ENCODE measurements at regions not wholly inside any gene's neighbourhood (a gene's known extent, or its start where the extent isn't known, plus 50 kb on each side); places are given as distances from the start of the nearest gene placed in this dataset.
"Not testable (repeated sequence)": the region's sequence is repeated elsewhere in the genome, so short reads cannot be mapped to it uniquely, and the experiment has no call there.

DNA sequence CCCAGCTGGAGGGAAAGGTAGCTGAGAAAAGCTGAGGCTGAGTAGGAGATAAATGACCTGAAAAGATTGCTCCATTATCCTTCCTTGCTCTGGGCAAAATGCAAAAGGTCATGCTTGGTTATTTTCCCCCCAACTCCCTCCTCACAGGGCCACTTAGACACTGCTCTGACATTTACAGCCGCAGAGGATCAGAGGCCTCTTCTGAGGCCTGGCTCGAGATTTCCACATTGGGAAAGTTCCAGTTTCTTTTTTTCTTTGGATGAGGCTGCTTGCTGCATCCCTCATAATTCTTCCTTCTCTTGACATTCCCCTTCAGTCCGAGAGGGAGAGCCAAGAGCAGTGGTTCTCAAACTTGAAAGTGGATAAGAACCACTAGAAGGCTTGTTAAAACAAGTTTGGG lies 60.1 kb upstream of the HSPA9 start:
- TF ChIP-seq, protein P1, sequence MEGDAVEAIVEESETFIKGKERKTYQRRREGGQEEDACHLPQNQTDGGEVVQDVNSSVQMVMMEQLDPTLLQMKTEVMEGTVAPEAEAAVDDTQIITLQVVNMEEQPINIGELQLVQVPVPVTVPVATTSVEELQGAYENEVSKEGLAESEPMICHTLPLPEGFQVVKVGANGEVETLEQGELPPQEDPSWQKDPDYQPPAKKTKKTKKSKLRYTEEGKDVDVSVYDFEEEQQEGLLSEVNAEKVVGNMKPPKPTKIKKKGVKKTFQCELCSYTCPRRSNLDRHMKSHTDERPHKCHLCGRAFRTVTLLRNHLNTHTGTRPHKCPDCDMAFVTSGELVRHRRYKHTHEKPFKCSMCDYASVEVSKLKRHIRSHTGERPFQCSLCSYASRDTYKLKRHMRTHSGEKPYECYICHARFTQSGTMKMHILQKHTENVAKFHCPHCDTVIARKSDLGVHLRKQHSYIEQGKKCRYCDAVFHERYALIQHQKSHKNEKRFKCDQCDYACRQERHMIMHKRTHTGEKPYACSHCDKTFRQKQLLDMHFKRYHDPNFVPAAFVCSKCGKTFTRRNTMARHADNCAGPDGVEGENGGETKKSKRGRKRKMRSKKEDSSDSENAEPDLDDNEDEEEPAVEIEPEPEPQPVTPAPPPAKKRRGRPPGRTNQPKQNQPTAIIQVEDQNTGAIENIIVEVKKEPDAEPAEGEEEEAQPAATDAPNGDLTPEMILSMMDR (IDR thresholded peaks at IDR 0.05; ENCODE audit: insufficient read depth, low read length, missing control alignments) = no peak
- CTCF ChIA-PET = interaction anchor here (1.5 to 2.2 kb wide), 2 partner anchors 14 to 55 kb away, joined by 3 to 6 read pairs; no protein-coding TSS in a partner anchor
- no peak for DNase-seq (ENCODE audit: low read depth, low spot score)
- POLR2A ChIA-PET = no interaction called here
- no peak overlapping the region for H3K4me3 ChIP-seq (ENCODE audit: low read depth, low read length)

DNA sequence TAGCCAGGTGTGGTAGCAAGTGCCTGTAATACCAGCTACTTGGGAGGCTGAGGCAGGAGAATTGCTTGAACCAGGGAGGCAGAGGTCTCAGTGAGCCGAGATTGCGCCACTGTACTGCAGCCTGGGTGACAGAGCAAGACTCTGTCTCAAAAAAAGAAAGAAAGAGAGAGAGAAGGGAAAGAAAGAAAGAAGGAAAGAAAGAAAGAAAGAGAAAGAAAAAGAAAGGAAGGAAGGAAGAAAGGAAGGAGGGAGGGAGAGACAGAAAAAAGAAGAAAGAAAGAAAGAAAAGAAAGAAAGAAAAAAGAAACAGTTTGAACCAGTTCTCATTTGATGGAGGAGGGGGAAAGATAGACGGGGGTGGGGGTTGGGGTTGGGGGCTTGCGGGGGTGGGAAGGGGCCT lies 59.6 kb upstream of the HSPA9 start:
- H3K4me3 ChIP-seq (ENCODE audit: low read depth, low read length); DNase-seq (ENCODE audit: low read depth, low spot score); POLR2A ChIA-PET: not testable (repeated sequence)
- CTCF ChIA-PET = interaction anchor here (1.5 to 2.2 kb wide), 2 partner anchors 15 to 54 kb away, joined by 3 to 6 read pairs; no protein-coding TSS in a partner anchor

DNA sequence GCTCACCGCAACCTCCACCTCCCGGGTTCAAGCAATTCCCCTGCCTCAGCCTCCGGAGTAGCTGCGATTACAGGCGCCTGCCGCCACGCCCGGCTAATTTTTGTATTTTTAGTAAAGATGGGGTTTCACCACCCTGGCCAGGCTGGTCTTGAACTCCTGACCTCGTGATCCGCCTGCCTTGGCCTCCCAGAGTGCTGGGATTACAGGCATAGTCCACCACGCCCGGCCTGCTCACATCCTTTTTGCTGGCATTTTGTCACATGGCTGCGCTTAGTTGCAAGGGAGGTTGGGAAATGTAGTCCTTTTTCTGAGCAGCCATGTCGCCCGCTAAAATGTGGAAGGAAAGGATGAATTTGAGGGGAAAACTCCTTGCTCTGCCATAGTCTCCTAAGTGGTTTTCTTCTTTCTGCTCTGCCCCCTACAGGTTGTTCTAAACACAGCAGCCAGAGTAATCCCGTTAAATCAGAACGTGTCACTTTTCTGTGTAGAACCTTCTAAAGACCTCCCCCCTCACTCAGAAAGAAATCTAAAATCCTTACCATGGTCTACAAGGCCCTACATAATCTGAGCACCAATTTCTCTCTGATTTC lies 57.8 kb upstream of the HSPA9 start:
- TF ChIP-seq, protein P1 (IDR thresholded peaks at IDR 0.05; ENCODE audit: insufficient read depth, low read length, missing control alignments) = no peak
- ChIA-PET CTCF (interaction anchor here (1.0 to 2.2 kb wide), 2 partner anchors 15 to 17 kb away, joined by 4 to 6 read pairs; no protein-coding TSS in a partner anchor), POLR2A (no interaction called here)
- H3K4me3 ChIP-seq (ENCODE audit: low read depth, low read length) = no peak overlapping the region
- DNase-seq (ENCODE audit: low read depth, low spot score) = no peak

DNA sequence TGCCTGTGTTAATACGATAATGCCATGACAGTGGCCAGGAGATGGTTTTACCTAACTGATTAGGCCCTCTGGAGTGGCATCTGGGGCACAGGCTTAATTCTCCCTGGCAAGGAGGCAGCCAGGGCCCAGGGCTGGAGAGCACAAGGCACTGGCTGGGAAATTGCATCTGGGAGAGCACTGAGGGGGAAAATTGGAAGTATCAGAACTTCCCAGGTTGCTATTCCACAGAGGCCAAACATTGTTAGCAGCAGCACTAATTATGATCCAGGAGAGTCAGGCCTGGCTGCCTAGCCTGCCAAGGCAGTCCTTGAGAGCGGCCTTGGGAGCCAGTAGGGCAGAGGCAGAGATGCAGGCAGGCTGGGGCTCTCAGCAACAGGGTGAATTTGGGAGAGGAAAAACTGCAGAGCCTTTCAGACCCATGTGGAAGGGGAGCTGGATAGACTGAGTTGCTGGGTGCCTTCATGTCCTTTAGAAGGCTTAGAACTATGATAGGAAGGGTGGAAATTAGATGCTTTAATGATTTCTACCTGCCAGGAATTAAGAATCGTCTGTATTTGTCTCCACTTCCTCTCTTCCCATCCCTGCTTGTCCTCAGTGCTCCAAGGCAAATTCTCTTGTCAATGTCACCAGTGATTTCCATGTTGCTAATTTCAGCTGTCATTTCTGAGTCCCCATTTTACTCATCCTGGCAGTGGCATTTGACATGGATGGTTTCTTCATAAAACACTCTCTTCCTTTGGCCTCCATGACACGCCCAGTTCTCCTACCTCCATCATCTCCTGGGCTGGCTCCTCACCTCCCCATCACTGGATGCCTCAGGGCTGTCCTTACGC lies 56.1 kb upstream of the HSPA9 start:
- DNase-seq (ENCODE audit: low read depth, low spot score) = no peak
- CTCF ChIA-PET = no interaction called here
- POLR2A ChIA-PET = no interaction called here
- H3K4me3 ChIP-seq (ENCODE audit: low read depth, low read length) = no peak overlapping the region
- TF ChIP-seq, protein P1 (IDR thresholded peaks at IDR 0.05; ENCODE audit: insufficient read depth, low read length, missing control alignments) = no peak

DNA sequence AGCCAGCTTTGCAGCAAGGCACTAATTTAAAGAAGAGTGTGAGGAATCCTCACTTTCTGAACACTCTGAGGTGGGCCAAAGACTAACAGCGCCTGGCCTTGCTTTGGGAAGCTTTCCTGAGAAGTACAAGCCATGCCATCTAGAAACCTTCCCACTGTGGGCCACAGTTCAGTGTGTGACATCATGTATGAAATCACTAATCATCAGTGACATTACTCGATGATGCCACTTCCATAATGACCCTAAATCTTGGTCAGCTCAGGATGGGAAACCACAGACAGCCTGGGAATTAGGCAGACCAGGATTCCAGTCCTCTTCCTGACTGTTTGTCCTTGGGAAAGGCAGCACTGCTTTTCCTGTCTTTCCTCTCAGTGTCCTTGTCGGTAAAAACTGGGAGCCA lies 54.2 kb upstream of the HSPA9 start:
- no peak for DNase-seq (ENCODE audit: low read depth, low spot score)
- CTCF ChIA-PET = interaction anchor here (1.6 kb wide), 2 partner anchors 12 to 14 kb away, joined by 6 to 7 read pairs; no protein-coding TSS in a partner anchor
- TF ChIP-seq, protein P1 (IDR thresholded peaks at IDR 0.05; ENCODE audit: insufficient read depth, low read length, missing control alignments) = no peak
- H3K4me3 ChIP-seq (ENCODE audit: low read depth, low read length) = no peak overlapping the region
- POLR2A ChIA-PET = no interaction called here

DNA sequence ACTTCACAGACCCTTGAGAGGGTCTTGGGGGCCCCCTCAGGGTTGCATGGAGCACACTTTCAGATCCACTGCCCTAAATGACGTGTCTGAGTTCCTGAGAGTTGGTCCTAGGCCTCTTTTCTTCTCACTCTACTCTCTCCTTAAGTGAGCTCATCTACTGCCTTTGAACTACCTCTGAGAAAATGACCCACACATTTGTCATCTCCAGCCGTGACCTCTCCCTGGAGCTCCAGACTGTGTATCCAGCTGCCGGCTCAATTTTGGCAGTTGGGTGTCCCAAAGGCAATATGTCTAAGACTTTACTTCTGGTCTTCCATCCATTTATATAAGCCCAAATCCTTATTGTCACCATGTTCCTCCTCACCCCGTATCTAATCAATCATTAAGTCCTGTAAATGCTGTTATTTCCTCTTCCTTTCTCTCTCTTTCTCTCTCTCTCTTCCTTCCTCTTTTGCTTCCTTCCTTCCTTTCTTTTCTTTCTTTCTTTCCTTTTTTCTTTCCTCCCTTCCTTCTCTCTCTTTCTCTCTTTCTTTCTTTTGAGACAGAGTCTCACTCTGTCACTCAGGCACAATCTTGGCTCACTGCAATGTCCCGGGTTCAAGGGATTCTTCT lies 51.2 kb upstream of the HSPA9 start:
- no peak overlapping the region for H3K4me3 ChIP-seq (ENCODE audit: low read depth, low read length)
- POLR2A ChIA-PET = no interaction called here
- CTCF ChIA-PET = no interaction called here
- DNase-seq (ENCODE audit: low read depth, low spot score) = no peak
- TF ChIP-seq, protein P1 (IDR thresholded peaks at IDR 0.05; ENCODE audit: insufficient read depth, low read length, missing control alignments) = no peak

All from AG04449 (cell line).